Endothelial cell of hepatic sinusoid (primary cell): ENCODE measurements at regions not wholly inside any gene's neighbourhood (a gene's known extent, or its start where the extent isn't known, plus 50 kb on each side); places are given as distances from the start of the nearest gene placed in this dataset.
"Not testable (repeated sequence)": the region's sequence is repeated elsewhere in the genome, so short reads cannot be mapped to it uniquely, and the experiment has no call there.

Experiments used
- in situ Hi-C: cut with HindIII; loops from 2 replicates; pipeline ENCODE4 v1.10.0; 2017; ENCODE audit warnings: low sequenced_read_pairs

DNA sequence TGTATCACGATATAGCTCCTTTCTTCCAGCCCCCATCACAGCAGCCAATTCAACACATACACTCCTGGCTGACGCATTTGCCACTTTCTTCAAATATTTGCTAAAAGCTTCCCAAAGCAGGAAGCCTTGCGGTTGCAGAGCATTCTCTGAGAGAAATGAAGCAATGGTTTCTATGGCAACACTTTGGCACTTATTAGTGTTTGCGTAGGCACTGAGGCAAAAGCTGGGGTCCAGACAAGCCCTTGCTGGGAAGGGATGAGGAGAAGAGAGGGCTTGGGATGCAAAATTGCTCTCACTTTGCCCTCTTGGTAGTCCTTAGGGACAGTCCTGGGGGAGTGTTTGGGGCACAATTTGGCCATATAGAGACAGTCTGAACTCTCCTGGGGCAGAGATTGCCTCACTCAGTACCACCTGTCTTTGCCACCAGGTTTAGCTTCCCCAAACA is 55.0 kb upstream of the PAK3 start:
- in situ Hi-C loops: no loop called here

- in situ Hi-C loops: no loop called here
Measured at GRCh38 chrX:111040377-111041017, 55.5 kb upstream of the PAK3 start.

DNA sequence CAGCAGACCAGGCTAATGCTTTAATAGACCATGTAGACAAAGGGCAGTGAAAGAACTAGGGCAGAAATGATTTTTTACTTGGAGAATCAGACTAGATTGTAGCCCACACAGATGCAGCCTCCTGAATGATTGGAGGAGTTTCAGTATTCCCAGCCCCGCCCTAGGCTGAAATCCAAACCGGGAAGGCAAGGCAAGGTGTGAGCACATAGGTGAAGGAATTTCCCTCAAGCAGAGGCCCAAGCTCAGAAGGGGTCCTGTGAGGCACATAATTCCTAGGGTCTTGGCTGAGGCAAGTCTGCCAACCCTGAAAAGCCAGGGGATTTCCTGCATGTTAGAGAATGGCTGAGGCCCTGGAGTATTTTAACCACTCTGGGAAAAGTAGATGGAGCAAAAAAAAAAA is 56.4 kb upstream of the PAK3 start:
- in situ Hi-C loops: no loop called here

DNA sequence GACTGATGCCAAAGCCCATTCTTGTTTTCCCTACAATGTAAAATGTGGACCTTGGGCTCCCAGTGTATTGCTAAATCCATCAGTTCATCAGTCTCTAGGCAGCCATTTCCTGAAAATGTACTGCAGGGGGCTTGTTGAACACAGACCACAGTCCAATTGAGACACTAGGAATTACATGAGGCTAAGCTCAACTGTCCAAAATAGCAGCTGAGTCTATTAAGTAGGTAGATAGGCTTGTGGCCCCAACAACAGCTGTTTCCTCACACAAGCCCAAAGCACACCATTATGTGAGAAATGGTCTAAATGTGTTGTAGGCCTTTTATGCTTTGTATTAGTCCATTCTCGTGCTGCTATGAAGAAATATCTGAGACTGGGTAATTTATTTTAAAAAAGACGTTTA is 60.0 kb upstream of the PAK3 start:
- in situ Hi-C loops: no loop called here

DNA sequence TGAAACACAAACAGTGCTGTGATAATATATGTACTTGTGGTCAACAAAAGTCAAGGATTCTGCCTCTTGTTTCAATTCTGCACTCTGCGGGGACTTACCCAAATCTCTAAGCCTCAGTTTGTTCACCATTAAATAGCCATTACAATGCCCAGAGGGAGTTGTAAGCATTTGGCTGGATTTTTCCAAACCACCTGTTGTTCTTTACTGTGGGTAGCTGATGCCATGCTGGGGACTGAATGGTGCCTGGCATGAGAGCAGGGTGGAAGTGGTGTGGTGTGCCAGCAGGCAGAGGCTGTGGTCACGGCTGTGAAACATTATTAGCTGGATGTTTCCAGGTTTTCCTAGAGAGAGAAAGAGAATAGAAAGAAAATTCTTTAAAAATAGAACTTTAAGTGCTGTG is 60.7 kb upstream of the PAK3 start:
- in situ Hi-C loops: no loop called here

- in situ Hi-C loops: not testable (repeated sequence)
Measured at GRCh38 chrX:111022998-111023397, 73.0 kb upstream of the PAK3 start.

DNA sequence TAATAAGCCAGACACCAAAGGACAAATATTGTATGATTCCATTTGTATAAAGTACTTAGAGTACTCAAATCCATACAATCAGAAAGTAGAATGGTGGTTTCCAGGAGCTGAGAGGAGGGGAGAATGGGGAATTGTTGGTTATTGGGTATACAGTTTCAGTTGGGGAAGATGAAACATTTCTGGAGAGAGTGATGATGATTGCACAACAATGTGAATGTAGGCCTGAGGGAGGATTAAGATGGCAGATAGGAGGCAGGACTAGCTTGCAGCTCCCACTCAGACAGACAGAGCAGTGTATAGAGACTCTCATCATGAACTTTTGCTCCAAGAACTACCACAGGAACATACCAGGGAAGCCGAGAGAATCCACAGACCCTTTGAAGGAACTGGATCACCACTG is 75.7 kb upstream of the PAK3 start:
- in situ Hi-C loops: no loop called here

DNA sequence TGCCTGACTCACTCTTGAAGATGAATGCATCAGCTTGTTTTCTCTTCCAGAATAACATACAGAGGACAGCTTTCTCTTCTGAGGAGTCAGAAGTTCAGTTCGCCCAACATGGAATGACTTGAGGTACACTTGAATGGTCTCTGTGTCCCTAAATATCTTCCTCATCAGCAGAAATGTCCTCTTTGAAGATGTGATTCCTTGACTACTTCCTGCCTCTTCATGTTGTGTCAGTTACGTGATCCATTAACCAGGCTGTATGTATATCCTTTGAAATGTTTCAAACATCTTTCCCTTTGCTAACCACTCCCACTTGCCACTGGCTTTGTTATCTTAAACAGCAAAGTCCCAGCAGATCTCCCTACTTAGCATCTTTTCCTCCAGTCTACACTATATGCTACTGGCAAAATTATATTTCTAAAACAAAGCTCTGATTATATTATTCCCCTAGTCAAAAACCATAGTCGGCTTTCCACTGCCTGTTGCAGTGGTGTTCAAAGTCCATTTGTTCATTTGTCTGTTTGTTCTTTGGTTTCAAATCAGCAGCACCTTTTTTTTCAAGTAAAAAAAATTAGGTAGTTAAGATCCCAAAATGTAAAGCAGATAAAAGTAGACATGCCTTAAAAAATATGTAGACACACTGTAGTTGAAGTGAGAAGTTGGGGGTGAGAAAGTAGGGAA is 82.1 kb upstream of the PAK3 start:
- in situ Hi-C loops: no loop called here

- in situ Hi-C loops: no loop called here
Measured at GRCh38 chrX:111010111-111010510, 85.9 kb upstream of the PAK3 start.

- in situ Hi-C loops: no loop called here
Measured at GRCh38 chrX:111009256-111009655, 86.7 kb upstream of the PAK3 start.

DNA sequence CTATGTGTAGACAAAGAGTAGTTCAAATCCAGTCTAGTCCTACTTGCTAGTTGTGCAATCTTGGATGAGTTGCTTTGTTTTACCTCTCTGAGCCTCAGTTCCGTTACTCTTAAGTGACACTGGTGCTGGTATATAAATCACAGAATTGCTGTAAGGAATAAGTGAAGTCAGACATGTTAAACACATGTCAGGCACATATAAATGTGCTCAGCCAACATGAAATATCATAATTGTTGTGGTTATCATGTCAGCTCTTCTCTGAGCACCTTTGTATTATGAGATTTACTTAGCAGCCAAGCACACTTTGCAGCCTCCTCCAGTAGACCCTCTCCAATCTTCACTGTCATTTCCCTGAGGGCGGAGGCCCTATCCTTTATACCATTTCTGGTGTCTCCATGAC is 87.9 kb upstream of the PAK3 start:
- in situ Hi-C loops: no loop called here

DNA sequence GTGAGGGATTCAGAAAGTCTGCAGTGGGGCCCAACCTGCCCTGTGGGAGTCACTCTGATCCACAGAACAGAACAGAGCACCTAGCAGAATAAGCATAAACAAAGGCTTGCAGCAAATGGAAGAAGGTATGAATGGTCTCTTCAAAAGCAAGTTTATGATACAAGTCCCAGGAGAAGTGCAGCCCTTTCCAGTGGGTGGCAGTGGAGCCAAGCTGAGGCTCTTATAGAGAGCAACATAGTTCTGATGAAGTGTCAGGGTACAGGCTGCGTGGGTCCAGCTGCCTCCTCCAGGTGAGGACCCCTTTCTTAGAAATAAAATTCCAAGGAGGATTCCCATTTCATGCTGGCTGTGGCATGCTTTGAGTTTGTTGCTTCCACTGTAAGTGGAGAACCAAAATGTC is 88.8 kb upstream of the PAK3 start:
- in situ Hi-C loops: no loop called here

DNA sequence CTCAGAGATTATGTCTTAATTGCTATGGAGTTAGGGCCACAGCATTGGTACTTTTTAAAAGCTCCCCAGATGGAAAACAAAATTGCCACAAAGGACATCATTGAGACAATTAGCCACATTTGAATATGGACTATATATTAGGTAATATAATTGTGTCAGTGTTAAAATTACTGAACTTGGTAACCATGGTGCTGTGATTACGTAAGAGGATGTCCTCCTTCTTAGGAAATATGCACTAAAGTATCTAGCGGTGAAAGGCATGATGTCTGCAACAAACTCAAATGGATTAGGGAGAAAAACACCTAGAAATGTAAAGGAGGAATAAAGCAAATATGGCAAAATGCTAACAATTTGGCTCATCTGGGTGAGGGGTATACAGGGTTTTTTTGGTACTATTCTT is 89.9 kb upstream of the PAK3 start:
- in situ Hi-C loops: no loop called here

GRCh38 chrX:111005166-111005565 is 90.8 kb upstream of the PAK3 start:
- in situ Hi-C loops: no loop called here

DNA sequence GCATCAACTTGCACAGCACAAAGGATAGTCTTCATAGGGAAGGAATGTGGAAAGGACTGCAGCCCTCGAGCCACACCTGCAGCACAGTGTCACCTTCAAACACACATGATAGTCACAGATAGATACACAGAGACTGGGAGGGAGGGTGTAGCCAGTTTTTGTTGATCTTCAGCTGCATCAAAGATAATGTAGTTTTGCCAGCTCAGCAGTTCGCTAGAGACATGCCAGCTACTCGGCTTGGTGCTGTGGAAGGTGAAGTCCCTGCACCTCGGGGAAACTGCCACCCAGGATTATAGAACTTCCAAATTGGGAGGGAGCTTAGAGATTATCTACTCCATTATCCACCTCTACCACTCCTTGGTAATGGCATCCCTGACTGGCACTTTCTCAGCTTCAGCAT is 92.9 kb upstream of the PAK3 start:
- in situ Hi-C loops: no loop called here

DNA sequence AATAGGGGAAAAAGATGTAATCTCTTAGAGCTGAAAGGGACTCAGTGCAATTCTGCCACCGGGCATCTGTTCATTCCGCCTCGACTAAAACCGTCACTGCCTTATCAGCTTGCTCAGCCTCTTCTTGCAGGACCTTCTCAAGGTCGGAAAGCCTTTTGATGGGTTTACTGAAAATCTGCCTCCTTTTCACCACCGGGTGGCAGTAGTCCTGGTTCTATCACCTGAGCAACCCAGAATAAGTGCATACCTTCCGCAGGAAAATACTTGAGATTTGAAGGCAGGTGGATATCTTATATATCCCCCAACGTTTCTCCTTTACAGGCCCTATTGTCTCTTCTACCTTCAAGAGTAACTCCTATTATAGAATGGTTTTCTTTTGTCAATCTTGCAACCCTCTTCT is 103.4 kb upstream of the PAK3 start:
- in situ Hi-C loops: no loop called here

DNA sequence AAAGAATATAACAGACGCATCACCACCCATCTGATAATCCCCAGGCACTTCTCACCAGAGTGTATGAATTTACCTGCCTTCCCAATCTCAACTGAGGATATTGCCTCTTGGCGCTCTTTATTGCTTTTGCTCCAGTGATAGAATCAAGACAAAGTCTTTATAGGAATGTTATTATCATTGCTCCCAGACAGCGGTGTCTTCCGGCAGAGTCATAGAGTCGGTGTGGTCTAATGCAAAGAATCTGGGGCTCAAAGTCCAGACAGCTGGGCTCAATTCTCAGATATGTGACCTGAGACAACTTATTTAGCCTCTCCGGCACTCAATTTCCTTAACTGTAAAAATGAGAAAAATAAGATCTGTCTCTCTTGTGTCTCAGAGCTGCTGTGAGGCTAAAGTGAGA is 106.1 kb upstream of the PAK3 start:
- in situ Hi-C loops: no loop called here

DNA sequence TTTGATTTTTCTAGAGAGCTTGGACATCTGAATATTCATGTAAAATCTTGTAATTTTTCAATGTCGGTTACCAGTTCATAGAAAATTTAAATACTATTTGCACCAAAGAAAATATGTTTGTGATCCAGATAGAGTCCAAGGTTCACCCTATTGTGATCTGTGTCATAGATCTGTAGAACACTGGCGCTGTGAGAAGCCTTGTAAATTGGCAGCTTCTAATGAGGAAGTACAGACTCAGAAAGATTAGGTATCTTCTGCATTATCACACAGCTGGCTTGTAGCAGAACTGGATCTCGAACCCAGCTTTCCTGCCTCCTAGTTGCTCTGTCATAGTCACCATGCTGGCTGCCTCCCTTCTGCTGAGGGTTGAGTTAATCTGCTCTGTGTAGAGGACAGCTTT is 106.5 kb upstream of the PAK3 start:
- in situ Hi-C loops: no loop called here

DNA sequence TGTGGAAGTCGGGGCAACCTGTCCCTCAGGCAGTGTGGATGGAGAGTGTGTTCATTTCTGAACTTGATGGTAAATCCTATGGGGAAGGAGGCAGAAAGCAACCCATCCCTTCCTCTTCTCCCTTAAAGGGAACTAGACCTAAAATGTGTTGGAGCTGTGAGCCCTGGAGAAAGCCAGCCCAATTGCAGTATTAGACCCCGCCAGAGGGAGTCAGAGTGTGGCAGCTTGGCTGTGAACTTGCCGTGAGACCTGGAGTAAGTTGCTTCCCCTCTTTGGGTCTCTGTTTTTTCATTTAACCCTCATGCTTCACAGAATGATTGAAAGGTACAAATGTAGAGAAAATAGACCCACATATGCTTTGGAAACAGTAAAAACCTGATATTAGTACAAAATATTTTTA is 108.7 kb upstream of the PAK3 start:
- in situ Hi-C loops: no loop called here

DNA sequence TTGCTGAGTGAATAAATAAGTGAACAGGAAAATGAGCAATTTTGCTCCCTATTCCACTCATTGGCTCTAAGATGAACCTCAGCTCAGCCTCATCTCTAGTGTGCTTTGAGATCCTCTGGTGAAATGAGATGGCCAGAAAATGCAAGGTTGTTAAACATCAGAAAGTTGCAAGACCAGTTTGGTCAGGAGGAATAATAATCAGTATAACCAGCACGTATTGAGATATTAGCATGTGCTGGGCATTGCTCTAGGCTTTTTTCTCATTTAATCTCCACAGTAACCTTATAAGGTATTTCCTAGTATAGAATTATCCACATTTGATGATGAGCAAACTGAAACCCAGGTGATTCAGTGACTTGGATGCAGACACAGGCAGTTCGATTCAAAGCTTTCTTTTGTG is 110.5 kb upstream of the PAK3 start:
- in situ Hi-C loops: no loop called here

DNA sequence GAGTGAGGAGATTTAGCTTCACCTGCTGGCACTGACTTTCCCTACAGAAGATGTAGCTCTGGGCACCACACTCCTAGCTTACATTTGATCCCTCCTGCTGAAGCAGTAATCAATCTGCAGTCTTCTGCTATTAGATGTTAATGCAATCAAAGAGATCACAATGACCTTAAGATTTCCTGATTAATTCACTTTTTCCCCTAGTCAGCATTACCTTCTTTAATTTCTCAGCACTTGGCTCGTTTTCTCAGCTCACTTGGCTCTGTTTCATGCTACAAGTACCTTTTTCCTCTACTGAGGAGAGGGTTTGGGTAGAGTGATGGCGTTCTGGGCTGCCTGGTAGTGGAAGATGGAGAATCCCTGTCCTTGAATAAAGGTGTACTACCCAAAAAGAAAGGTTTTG is 113.0 kb upstream of the PAK3 start:
- in situ Hi-C loops: no loop called here

GRCh38 chrX:110966839-110967238 is 129.2 kb upstream of the PAK3 start:
- in situ Hi-C loops: no loop called here

DNA sequence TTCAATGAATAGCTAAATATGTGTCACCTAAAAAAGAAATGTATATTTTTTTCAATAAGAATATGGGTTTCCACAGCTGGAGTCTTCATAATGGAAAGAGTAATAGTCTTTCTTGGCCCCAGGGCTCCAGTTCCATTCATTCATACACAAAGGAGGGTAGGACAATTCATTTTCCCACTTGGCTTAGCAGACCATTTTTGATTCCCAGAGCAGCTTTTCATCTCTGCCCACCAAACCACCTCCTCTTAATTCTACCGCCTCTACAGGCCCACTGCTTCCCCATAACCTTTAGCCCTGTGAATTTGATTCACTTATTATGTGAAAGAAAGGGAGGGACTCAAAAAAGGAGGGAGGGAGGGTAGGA is 129.9 kb upstream of the PAK3 start:
- in situ Hi-C loops: no loop called here
